LNCaP clone FGC (cell line): ENCODE measurements at regions not wholly inside any gene's neighbourhood (a gene's known extent, or its start where the extent isn't known, plus 50 kb on each side); places are given as distances from the start of the nearest gene placed in this dataset.

ENCODE experiments used
- DNase-seq: peaks from one replicate; pipeline ENCODE4 v3.0.0-alpha.2; 2011; ENCODE audit warnings: low read depth
- H3K4me3 ChIP-seq: 2 replicates; pipeline ENCODE4 v1.5.1; 2011; ENCODE audit warnings: mild to moderate bottlenecking, low read depth, low read length, control low read depth
- CTCF ChIP-seq: IDR thresholded peaks from 2 replicates; pipeline ENCODE4 v1.5.1; 2012; ENCODE audit warnings: mild to moderate bottlenecking; ENCODE audit not compliant: control insufficient read depth, insufficient read depth; ENCODE audit errors: extremely low read depth

- no peak for DNase-seq
- no peak for TF ChIP-seq CTCF
These were observed 510.3 kb upstream of the CLINT1 start for GRCh38 chr5:158369241-158369640.

DNA sequence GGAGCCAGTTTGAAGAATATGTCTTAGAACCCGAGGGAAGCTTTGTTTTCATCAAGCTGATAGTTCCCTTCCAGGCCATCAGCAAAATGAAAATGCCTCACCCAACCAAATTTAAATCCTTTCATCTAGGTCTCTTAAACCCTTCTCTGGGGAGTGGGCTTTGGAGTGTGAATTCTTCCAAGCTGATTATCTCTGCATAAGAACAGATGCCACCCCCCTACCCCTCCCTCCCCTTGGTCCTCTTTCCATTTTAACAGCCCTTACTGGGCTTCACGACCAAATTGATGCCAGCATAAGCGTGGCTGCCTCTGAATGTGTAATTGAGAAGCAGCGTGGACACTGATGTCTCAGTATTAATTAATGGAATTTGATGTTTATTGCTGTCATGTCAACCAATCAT is 509.7 kb upstream of the CLINT1 start:
- DNase-seq: no peak
- H3K4me3 ChIP-seq: no peak overlapping the region
- TF ChIP-seq CTCF: no peak

More at GRCh38 chr5:158369241-158369640, 510.3 kb upstream of the CLINT1 start:
- H3K4me3 ChIP-seq: no peak overlapping the region

DNA sequence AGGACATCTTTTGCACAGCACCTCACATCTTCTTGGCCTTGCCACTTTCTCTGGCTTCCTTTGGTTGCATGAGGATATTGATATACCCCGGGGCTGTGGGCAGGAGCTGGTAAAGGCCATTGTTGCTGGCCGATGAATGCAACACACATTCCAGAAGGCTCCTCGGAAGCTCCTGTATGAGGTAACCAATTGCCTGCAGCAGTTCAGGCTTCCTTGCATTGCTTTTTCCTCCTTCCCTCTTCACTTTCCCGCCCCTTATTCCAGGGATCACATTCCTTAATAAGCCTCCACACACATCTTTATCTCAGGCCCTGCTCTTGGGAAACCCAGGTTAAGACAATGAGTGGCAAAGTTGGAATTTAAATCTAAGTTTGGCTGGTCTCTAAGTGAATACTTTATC is 505.4 kb upstream of the CLINT1 start:
- TF ChIP-seq CTCF: no peak
- H3K4me3 ChIP-seq: no peak overlapping the region
- DNase-seq: no peak

GRCh38 chr5:158354958-158355357 is 496.0 kb upstream of the CLINT1 start:
- no peak for DNase-seq
- H3K4me3 ChIP-seq: no peak overlapping the region
- no peak for TF ChIP-seq CTCF

DNA sequence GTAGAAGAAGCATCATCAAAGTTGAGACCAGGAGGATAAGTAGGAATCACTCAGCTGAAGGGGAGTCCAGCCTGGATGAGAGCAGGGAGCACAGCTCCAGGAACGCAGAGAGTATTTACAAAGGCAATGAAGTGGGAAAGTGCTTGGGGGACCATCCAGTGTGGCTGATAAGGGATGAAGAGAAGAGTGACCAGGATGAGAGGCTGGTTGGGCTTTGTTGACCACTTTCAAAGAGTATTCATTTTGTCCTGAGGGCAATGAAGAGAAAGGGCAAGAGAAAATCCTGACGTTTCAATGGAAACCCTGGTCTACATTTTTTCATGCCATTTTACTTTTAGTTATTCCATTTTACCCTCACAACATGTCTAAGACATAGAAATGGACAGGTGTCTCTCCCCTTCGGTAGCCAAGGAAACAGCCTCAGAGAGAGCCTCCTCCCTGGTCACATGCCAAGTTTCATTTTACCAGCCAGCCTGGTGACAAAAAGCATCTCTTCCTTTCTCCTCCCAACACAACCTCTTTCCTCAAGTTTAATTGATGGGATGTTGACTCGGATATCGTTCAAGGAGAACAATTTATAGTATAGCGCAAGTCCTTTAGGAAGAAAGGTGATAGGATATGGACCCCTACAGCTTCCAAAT is 492.7 kb upstream of the CLINT1 start:
- TF ChIP-seq CTCF: no peak
- DNase-seq: no peak

GRCh38 chr5:158349987-158350386 is 491.0 kb upstream of the CLINT1 start:
- DNase-seq: no peak
- TF ChIP-seq CTCF: no peak

More for the DNA sequence above, 492.7 kb upstream of the CLINT1 start:
- H3K4me3 ChIP-seq: no peak overlapping the region

DNA sequence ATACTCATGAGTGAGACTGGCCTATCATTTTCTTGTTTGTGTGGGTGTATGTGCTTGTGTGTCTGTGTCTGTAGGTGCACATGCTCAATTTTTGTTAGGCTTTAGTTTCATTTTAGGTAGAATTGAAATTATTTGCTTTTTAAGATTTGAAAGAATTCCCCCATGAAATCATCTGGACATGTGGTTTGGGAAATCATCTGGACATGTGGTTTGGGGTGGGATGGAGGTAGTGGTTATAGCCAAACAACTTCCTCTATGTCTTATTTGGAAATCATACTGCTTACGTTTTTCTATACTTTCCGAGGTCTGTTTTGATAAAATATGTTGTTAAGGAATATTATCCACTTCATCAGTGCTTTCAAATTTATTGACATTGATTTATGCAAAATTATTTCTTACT is 485.4 kb upstream of the CLINT1 start:
- H3K4me3 ChIP-seq: no peak overlapping the region
- TF ChIP-seq CTCF: no peak
- no peak for DNase-seq

More at GRCh38 chr5:158349987-158350386, 491.0 kb upstream of the CLINT1 start:
- no peak overlapping the region for H3K4me3 ChIP-seq
